GM10248 (cell line): ENCODE measurements at regions not wholly inside any gene's neighbourhood (a gene's known extent, or its start where the extent isn't known, plus 50 kb on each side); places are given as distances from the start of the nearest gene placed in this dataset.
"Not testable (repeated sequence)": the region's sequence is repeated elsewhere in the genome, so short reads cannot be mapped to it uniquely, and the experiment has no call there.

ENCODE experiments used
- CTCF ChIA-PET: fragments of 300-600 bp; sonication (Branson Sonifier 250); formaldehyde crosslinking; extraction: SDS; loops from one replicate; lab custom pipeline; 2021; ENCODE audit warnings: antibody characterized with exemption; lab: Yijun Ruan, JAX
- POLR2A ChIA-PET: fragments of 350-650 bp; sonication (Branson Sonifier 250); formaldehyde crosslinking; extraction: SDS; loops from one replicate; lab custom pipeline; 2020; ENCODE audit warnings: antibody characterized with exemption; lab: Yijun Ruan, JAX
- DNase-seq: peaks from one replicate; pipeline ENCODE4 v3.0.0; 2012; ENCODE audit errors: extremely low spot score
- TF ChIP-seq, protein P1 (sequence below): IDR thresholded peaks from 2 replicates; pipeline ENCODE4 v1.5.1; 2012; ENCODE audit warnings: mild to moderate bottlenecking, low read depth; ENCODE audit errors: extremely low read depth, missing control alignments, control extremely low read depth

DNA sequence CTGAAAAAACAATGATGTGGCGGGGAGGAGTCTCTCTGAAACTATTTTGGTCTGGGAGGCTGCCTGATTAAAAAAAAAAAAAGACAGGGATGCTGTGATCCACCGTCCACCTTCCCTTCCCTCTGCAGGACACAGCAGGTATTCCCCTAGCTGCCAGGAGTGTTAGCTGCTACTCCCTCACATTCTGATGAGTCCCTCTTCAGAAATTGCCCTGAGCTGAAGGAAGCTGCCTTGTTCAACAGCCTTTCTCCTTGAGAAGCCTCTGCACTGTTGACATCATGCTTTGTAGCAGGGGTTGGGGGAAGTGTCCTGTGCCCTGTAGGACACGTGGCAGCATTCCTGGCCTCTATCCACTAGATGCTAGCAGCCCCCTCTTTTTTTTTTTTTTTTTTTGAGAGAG is 71.7 kb upstream of the ZMYND8 start:
- DNase-seq, result no peak
- ChIA-PET POLR2A (no interaction called here), CTCF (no interaction called here)
- TF ChIP-seq, protein P1, sequence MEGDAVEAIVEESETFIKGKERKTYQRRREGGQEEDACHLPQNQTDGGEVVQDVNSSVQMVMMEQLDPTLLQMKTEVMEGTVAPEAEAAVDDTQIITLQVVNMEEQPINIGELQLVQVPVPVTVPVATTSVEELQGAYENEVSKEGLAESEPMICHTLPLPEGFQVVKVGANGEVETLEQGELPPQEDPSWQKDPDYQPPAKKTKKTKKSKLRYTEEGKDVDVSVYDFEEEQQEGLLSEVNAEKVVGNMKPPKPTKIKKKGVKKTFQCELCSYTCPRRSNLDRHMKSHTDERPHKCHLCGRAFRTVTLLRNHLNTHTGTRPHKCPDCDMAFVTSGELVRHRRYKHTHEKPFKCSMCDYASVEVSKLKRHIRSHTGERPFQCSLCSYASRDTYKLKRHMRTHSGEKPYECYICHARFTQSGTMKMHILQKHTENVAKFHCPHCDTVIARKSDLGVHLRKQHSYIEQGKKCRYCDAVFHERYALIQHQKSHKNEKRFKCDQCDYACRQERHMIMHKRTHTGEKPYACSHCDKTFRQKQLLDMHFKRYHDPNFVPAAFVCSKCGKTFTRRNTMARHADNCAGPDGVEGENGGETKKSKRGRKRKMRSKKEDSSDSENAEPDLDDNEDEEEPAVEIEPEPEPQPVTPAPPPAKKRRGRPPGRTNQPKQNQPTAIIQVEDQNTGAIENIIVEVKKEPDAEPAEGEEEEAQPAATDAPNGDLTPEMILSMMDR, result no peak

DNA sequence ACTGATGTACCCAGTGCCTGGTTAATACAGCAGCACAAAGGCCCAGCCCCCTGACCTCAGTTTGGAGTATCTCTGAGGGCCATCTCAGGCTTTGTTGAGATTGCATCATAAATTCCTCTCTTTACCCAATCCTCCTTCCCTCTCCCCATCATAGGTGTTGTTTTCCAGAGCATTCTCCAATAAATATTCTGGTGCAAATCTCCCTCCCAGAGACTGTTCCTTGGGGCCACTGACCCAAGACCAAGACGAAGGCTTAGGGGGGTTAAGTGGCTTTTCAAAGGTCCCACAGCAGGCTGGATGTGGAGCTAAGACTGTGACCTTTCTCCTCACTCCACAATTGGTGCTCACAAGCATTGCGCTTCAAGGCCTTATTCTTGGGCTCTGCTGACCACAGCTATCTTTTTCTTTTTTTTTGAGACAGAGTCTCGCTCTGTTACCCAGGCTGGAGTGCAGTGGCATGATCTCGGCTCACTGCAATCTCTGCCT is 72.4 kb upstream of the ZMYND8 start:
- TF ChIP-seq, protein P1, result no peak
- ChIA-PET POLR2A (no interaction called here), CTCF (no interaction called here)
- DNase-seq, result no peak

DNA sequence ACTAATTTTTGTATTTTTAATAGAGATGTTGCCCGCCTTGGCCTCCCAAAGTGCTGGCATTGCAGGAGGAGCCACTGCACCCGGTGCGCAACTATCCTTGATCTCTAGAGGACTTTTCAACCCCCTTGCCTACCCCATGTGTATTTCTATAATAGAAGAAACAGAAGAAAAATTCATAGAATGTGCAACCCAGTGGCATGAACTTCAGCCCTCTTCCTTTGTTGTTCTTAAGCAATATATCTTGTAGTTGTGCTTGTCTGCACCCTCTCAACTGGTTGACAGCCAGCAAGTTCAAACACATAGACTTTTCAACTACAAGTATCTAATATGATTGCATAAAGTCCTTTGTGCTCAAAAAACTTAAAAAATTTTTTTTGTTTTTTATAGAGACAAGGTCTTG is 72.3 kb upstream of the NCOA3 start:
- TF ChIP-seq, protein P1, result no peak
- DNase-seq, result no peak
- POLR2A ChIA-PET, result no interaction called here
- CTCF ChIA-PET, result no interaction called here

DNA sequence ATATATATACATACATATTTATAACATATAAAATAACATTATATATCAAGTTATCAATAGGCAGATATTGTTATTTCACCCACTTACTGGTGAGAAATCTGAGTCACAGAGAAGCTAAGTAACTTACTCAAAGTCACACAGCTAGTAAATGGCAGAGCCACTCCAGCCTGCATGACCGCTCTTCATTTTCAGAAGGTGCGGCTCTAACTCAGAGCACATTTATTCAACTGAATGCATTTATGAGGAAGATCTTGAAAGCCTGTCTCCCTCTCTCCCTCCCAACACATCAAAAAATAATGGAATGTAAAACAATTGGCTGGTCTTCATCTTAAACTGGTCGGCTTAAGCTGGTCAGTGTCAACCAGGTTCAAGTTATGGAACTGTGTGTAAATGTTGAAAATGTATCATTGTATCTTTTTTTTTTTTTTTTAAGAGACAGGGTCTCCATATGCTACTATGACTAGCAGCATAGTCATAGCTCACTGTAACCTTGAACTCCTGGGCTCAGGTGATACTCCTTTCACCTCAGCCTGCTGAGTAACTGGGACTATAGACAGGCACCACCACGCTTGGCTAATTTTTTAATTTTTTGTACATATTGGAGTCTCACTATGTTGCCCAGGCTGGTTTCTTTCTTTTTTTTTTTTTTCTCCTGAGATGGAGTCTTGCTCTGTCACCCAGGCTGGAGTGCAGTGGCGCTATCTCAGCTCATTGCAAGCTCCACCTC is 70.7 kb upstream of the NCOA3 start:
- TF ChIP-seq, protein P1, result no peak

DNA sequence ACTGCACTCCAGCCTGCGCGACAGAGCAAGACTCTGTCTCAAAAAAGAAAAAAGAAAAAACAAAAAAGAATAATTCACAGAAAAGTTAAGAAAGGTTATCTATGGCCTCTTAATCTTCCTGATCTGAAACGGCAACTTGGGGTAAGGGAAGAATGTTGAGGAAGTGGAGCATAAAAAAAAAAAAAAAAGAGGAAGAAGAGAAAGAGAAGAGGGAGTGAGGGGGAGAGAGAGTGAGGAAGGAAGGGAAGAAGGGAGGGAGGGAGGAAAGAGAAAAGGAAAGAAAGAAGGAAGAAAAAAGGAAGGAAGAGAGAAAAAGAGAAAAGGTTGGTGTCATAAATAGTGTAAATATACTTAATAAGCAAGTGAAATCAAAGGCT is 68.9 kb upstream of the NCOA3 start:
- POLR2A ChIA-PET, result no interaction called here
- DNase-seq, result no peak
- TF ChIP-seq, protein P1, result no peak
- CTCF ChIA-PET, result interaction anchor here (0.9 to 3.4 kb wide), 6 partner anchors 10 to 188 kb away, joined by 3 to 16 read pairs (median 4); no protein-coding TSS in a partner anchor

More for the DNA sequence above, 70.7 kb upstream of the NCOA3 start:
- POLR2A ChIA-PET, result interaction anchor here (0.6 to 0.7 kb wide), 2 partner anchors 14 to 57 kb away, joined by 3 to 4 read pairs; no protein-coding TSS in a partner anchor
- no peak for DNase-seq
- CTCF ChIA-PET, result interaction anchor here (1.3 to 3.3 kb wide), 2 partner anchors 13 to 47 kb away, joined by 3 to 16 read pairs; no protein-coding TSS in a partner anchor

DNA sequence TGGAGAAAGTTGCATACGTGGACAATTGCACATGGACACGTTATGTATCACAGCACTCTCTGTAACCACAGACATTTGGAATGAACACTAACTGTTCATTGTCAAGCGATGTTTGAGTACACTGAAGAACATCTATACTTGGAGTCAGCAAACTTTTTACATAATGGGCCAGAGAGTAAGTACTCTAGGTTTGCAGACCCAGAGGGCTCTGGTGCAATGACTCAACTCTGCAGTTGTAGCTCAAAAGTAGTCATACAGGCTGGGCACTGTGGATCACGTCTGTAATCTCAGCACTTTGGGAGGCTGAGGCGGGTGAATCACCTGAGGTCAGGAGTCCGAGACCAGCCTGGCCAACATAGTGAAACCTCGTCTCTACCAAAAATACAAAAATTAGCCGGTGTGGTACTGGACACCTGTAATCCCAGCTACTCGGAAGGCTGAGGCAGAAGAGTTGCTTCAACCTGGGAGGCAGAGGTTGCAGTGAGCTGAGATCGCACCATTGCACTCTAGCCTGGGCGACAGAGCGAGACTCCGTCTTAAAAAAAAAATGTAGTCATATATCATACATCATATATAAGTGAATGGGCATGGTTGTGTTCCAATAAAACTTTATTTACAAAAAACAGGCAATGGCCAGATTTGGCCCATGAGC is 67.4 kb upstream of the NCOA3 start:
- CTCF ChIA-PET, result interaction anchor here (0.8 to 3.4 kb wide), 8 partner anchors 9 to 238 kb away, joined by 3 to 13 read pairs (median 3); no protein-coding TSS in a partner anchor
- DNase-seq, POLR2A ChIA-PET: not testable (repeated sequence)
